Ishikawa (cell line): ENCODE measurements at regions not wholly inside any gene's neighbourhood (a gene's known extent, or its start where the extent isn't known, plus 50 kb on each side); places are given as distances from the start of the nearest gene placed in this dataset.

Experiments
- CEBPB ChIP-seq: IDR thresholded peaks from 2 replicates; pipeline ENCODE4 v1.6.1; 2012
- CREB1 ChIP-seq: IDR thresholded peaks from 2 replicates; pipeline ENCODE4 v1.6.1; 2012; ENCODE audit warnings: low read depth
- EGR1 ChIP-seq: IDR thresholded peaks from 2 replicates; pipeline ENCODE4 v1.6.1; 2012
- EP300 ChIP-seq: IDR thresholded peaks from 2 replicates; pipeline ENCODE4 v1.6.1; 2012; ENCODE audit warnings: borderline replicate concordance
- FOXM1 ChIP-seq: IDR thresholded peaks from 2 replicates; pipeline ENCODE4 v1.6.1; 2012; ENCODE audit warnings: low read depth, borderline replicate concordance
- MAX ChIP-seq: IDR thresholded peaks from 2 replicates; pipeline ENCODE4 v1.6.1; 2012
- NFIC ChIP-seq: IDR thresholded peaks from 2 replicates; pipeline ENCODE4 v1.6.1; 2012
- RAD21 ChIP-seq: IDR thresholded peaks from 2 replicates; pipeline ENCODE4 v1.6.1; 2012; ENCODE audit warnings: low read depth
- REST ChIP-seq: IDR thresholded peaks from 2 replicates; pipeline ENCODE4 v1.6.1; 2012; ENCODE audit warnings: low read depth, mild to moderate bottlenecking
- TAF1 ChIP-seq: IDR thresholded peaks from 2 replicates; pipeline ENCODE4 v1.6.1; 2012; ENCODE audit warnings: low read depth, mild to moderate bottlenecking
- TEAD4 ChIP-seq: IDR thresholded peaks from 2 replicates; pipeline ENCODE4 v1.6.1; 2012
- USF1 ChIP-seq: IDR thresholded peaks from 2 replicates; pipeline ENCODE4 v1.6.1; 2012
- YY1 ChIP-seq: IDR thresholded peaks from 2 replicates; pipeline ENCODE4 v1.6.1; 2012; ENCODE audit warnings: low read depth
- ZBTB7A ChIP-seq: IDR thresholded peaks from 2 replicates; pipeline ENCODE4 v1.6.1; 2012; ENCODE audit warnings: low read depth

GRCh38 chr13:21938636-21939035 is 267.8 kb downstream of the FGF9 start:
- TF ChIP-seq RAD21, result no peak
- no peak for TF ChIP-seq REST
- no peak for TF ChIP-seq USF1
- no peak for TF ChIP-seq YY1
- no peak for TF ChIP-seq MAX
- TF ChIP-seq CEBPB, result no peak
- TF ChIP-seq TAF1, result no peak
- no peak for TF ChIP-seq NFIC
- TF ChIP-seq EP300, result no peak
- no peak for TF ChIP-seq EGR1
- no peak for TF ChIP-seq CREB1
- TF ChIP-seq ZBTB7A, result no peak
- TF ChIP-seq TEAD4, result no peak
- TF ChIP-seq FOXM1, result no peak
